ENCODE measurements at regions not wholly inside any gene's neighbourhood (a gene's known extent, or its start where the extent isn't known, plus 50 kb on each side); places are given as distances from the start of the nearest gene placed in this dataset.

GRCh38 chr15:98562331-98562937 is 85.9 kb upstream of the IGF1R start:
- TF ChIP-seq, protein P1, sequence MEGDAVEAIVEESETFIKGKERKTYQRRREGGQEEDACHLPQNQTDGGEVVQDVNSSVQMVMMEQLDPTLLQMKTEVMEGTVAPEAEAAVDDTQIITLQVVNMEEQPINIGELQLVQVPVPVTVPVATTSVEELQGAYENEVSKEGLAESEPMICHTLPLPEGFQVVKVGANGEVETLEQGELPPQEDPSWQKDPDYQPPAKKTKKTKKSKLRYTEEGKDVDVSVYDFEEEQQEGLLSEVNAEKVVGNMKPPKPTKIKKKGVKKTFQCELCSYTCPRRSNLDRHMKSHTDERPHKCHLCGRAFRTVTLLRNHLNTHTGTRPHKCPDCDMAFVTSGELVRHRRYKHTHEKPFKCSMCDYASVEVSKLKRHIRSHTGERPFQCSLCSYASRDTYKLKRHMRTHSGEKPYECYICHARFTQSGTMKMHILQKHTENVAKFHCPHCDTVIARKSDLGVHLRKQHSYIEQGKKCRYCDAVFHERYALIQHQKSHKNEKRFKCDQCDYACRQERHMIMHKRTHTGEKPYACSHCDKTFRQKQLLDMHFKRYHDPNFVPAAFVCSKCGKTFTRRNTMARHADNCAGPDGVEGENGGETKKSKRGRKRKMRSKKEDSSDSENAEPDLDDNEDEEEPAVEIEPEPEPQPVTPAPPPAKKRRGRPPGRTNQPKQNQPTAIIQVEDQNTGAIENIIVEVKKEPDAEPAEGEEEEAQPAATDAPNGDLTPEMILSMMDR (conservative IDR thresholded peaks at IDR 0.05; ENCODE audit: low read depth, low read length): no peak
- no peak for TF ChIP-seq EZH2phosphoT487 (IDR thresholded peaks at IDR 0.05; ENCODE audit: borderline replicate concordance, low read length)
